IPS-20b (cell line): ENCODE measurements at regions not wholly inside any gene's neighbourhood (a gene's known extent, or its start where the extent isn't known, plus 50 kb on each side); places are given as distances from the start of the nearest gene placed in this dataset.

Source experiments
- H3K27ac ChIP-seq: one replicate; pipeline ENCODE4 v1.5.1; 2013; ENCODE audit warnings: low read length
- H3K27me3 ChIP-seq: 2 replicates; pipeline ENCODE4 v1.6.1; 2013; ENCODE audit warnings: mild to moderate bottlenecking, low read length, inconsistent platforms; ENCODE audit not compliant: insufficient read depth
- H3K36me3 ChIP-seq: 2 replicates; pipeline ENCODE4 v1.6.1; 2013; ENCODE audit warnings: low read depth, mild to moderate bottlenecking, inconsistent platforms, low read length, moderate library complexity; ENCODE audit not compliant: insufficient read depth
- H3K4me1 ChIP-seq: 2 replicates; pipeline ENCODE4 v1.6.1; 2013; ENCODE audit warnings: mild to moderate bottlenecking, control low read depth, inconsistent platforms, low read length, moderate library complexity; ENCODE audit not compliant: insufficient read depth
- H3K4me3 ChIP-seq: 2 replicates; pipeline ENCODE4 v1.5.1; 2013; ENCODE audit warnings: mild to moderate bottlenecking, low read length, inconsistent platforms
- H3K9ac ChIP-seq: 2 replicates; pipeline ENCODE4 v1.6.1; 2013; ENCODE audit warnings: low read depth, mild to moderate bottlenecking, inconsistent platforms, low read length, moderate library complexity
- H3K9me3 ChIP-seq: 2 replicates; pipeline ENCODE4 v1.6.1; 2013; ENCODE audit warnings: mild to moderate bottlenecking, low read depth, low read length, inconsistent platforms; ENCODE audit not compliant: insufficient read depth

GRCh38 chr11:128210148-128210940 lies 377.0 kb downstream of the ETS1 start:
- Histone ChIP-seq H3K27me3 (no peaks in the 10 kb centered on the region), H3K9ac (no peak overlapping the region), H3K36me3 (no peaks in the 10 kb centered on the region), H3K4me3 (no peak overlapping the region), H3K9me3 (peaks cover 4% of the 10 kb centered on the region), H3K27ac (no peak overlapping the region), H3K4me1 (no peaks in the 10 kb centered on the region)

- no peaks in the 10 kb centered on the region for H3K4me1 ChIP-seq
- no peak overlapping the region for H3K4me3 ChIP-seq
- H3K9me3 ChIP-seq, result peaks cover 4% of the 10 kb centered on the region; the same call in 1 of the 2 replicates
- no peak overlapping the region for H3K27ac ChIP-seq
- H3K36me3 ChIP-seq, result no peaks in the 10 kb centered on the region
- H3K27me3 ChIP-seq, result no peaks in the 10 kb centered on the region
- H3K9ac ChIP-seq, result no peak overlapping the region
Measured at GRCh38 chr11:128209138-128209435, 378.3 kb downstream of the ETS1 start.

GRCh38 chr11:128208329-128209137 lies 378.8 kb downstream of the ETS1 start:
- Histone ChIP-seq H3K4me3 (no peak overlapping the region), H3K9me3 (no peaks in the 10 kb centered on the region), H3K36me3 (no peaks in the 10 kb centered on the region), H3K27ac (no peak overlapping the region), H3K27me3 (no peaks in the 10 kb centered on the region), H3K9ac (no peak overlapping the region), H3K4me1 (no peaks in the 10 kb centered on the region)

- H3K4me1 ChIP-seq, result no peaks in the 10 kb centered on the region
- no peaks in the 10 kb centered on the region for H3K36me3 ChIP-seq
- H3K4me3 ChIP-seq, result no peak overlapping the region
- H3K9ac ChIP-seq, result no peak overlapping the region
- H3K27ac ChIP-seq, result no peak overlapping the region
- no peaks in the 10 kb centered on the region for H3K9me3 ChIP-seq
- no peaks in the 10 kb centered on the region for H3K27me3 ChIP-seq
Measured at GRCh38 chr11:128207861-128208321, 379.5 kb downstream of the ETS1 start.

GRCh38 chr11:128206461-128206860 lies 380.9 kb downstream of the ETS1 start:
- Histone ChIP-seq H3K27ac (no peak overlapping the region), H3K27me3 (no peaks in the 10 kb centered on the region), H3K9ac (no peak overlapping the region), H3K9me3 (no peaks in the 10 kb centered on the region), H3K4me3 (no peak overlapping the region), H3K4me1 (no peaks in the 10 kb centered on the region), H3K36me3 (no peaks in the 10 kb centered on the region)

GRCh38 chr11:128205796-128206195 lies 381.6 kb downstream of the ETS1 start:
- Histone ChIP-seq H3K9ac (no peak overlapping the region), H3K36me3 (no peaks in the 10 kb centered on the region), H3K27ac (no peak overlapping the region), H3K27me3 (no peaks in the 10 kb centered on the region), H3K4me3 (no peak overlapping the region), H3K4me1 (no peaks in the 10 kb centered on the region), H3K9me3 (no peaks in the 10 kb centered on the region)

- Histone ChIP-seq H3K36me3 (no peaks in the 10 kb centered on the region), H3K9ac (no peak overlapping the region), H3K4me3 (no peak overlapping the region), H3K9me3 (no peaks in the 10 kb centered on the region), H3K4me1 (no peaks in the 10 kb centered on the region), H3K27ac (no peak overlapping the region), H3K27me3 (no peaks in the 10 kb centered on the region)
Measured at GRCh38 chr11:128204898-128205297, 382.5 kb downstream of the ETS1 start.

GRCh38 chr11:128201801-128202200 lies 385.6 kb downstream of the ETS1 start:
- Histone ChIP-seq H3K27me3 (no peaks in the 10 kb centered on the region), H3K36me3 (no peaks in the 10 kb centered on the region), H3K4me1 (no peaks in the 10 kb centered on the region), H3K9me3 (no peaks in the 10 kb centered on the region), H3K9ac (no peak overlapping the region), H3K4me3 (no peak overlapping the region), H3K27ac (no peak overlapping the region)

GRCh38 chr11:128201009-128201408 lies 386.3 kb downstream of the ETS1 start:
- H3K9me3 ChIP-seq, result no peaks in the 10 kb centered on the region
- H3K36me3 ChIP-seq, result no peaks in the 10 kb centered on the region
- no peak overlapping the region for H3K9ac ChIP-seq
- no peak overlapping the region for H3K27ac ChIP-seq
- no peaks in the 10 kb centered on the region for H3K27me3 ChIP-seq
- H3K4me3 ChIP-seq, result no peak overlapping the region
- no peaks in the 10 kb centered on the region for H3K4me1 ChIP-seq

- Histone ChIP-seq H3K9ac (no peak overlapping the region), H3K4me3 (no peak overlapping the region), H3K9me3 (no peaks in the 10 kb centered on the region), H3K4me1 (no peaks in the 10 kb centered on the region), H3K27ac (no peak overlapping the region), H3K36me3 (no peaks in the 10 kb centered on the region), H3K27me3 (no peaks in the 10 kb centered on the region)
Measured at GRCh38 chr11:128200467-128200866, 386.9 kb downstream of the ETS1 start.

GRCh38 chr11:128198216-128198772 lies 389.1 kb downstream of the ETS1 start:
- Histone ChIP-seq H3K27me3 (no peaks in the 10 kb centered on the region), H3K9ac (no peak overlapping the region), H3K27ac (no peak overlapping the region), H3K4me3 (no peak overlapping the region), H3K36me3 (no peaks in the 10 kb centered on the region), H3K4me1 (no peaks in the 10 kb centered on the region), H3K9me3 (no peaks in the 10 kb centered on the region)

GRCh38 chr11:128196235-128196634 lies 391.1 kb downstream of the ETS1 start:
- no peaks in the 10 kb centered on the region for H3K36me3 ChIP-seq
- no peaks in the 10 kb centered on the region for H3K4me1 ChIP-seq
- no peaks in the 10 kb centered on the region for H3K9me3 ChIP-seq
- H3K27me3 ChIP-seq, result no peaks in the 10 kb centered on the region
- no peak overlapping the region for H3K4me3 ChIP-seq
- H3K9ac ChIP-seq, result no peak overlapping the region
- no peak overlapping the region for H3K27ac ChIP-seq
